Gastrocnemius medialis (tissue), 4 donors: ENCODE measurements at regions not wholly inside any gene's neighbourhood (a gene's known extent, or its start where the extent isn't known, plus 50 kb on each side); places are given as distances from the start of the nearest gene placed in this dataset.

Experiments used
- ATAC-seq, 2 donors: fragments of 150-250 bp; one replicate each; pipeline ENCODE4 v1.9.1; 2016
- DNase-seq, 2 donors: peaks; one replicate each; pipeline ENCODE4 v3.0.0-alpha.2; 2019
- H3K27ac ChIP-seq, 4 donors: fragments of 200-600 bp; sonication (generic); 1 replicate in 1 of 4; 2 replicates in 3 of 4; pipeline ENCODE4 v1.5.1; 2016 to 2018; ENCODE audit warnings: mild to moderate bottlenecking in 2 of 4, moderate library complexity in 1 of 4
- H3K27me3 ChIP-seq, 3 donors: fragments of 200-600 bp; sonication (generic) in 2 of 3; 1 replicate in 1 of 3; 2 replicates in 2 of 3; pipeline versions ENCODE4 v1.5.1 to v1.6.0; 2016 to 2019; ENCODE audit warnings: mild to moderate bottlenecking in 1 of 3, moderate library complexity in 1 of 3
- H3K36me3 ChIP-seq, 2 donors: fragments of 200-600 bp; sonication (generic) in 1 of 2; one replicate each; pipeline ENCODE4 v1.5.1; 2017 to 2018
- H3K4me1 ChIP-seq, 2 donors: fragments of 200-600 bp; sonication (generic) in 1 of 2; one replicate each; pipeline ENCODE4 v1.5.1; 2016 to 2017; ENCODE audit warnings: mild to moderate bottlenecking in 2 of 2
- H3K4me3 ChIP-seq, 4 donors: fragments of 200-600 bp; sonication (generic) in 3 of 4; 1 replicate in 1 of 4; 2 replicates in 3 of 4; pipeline ENCODE4 v1.5.1; 2016 to 2019; ENCODE audit warnings: mild to moderate bottlenecking in 2 of 4
- H3K9me3 ChIP-seq, 3 donors: fragments of 200-600 bp; sonication (generic) in 2 of 3; 1 replicate in 1 of 3; 2 replicates in 2 of 3; pipeline ENCODE4 v1.5.1; 2016 to 2019
- CTCF ChIP-seq, 5 experiments: fragments of 450-650 bp in 3 of 5; fragments of 200-600 bp in 2 of 5; sonication (generic) in 2 of 5; IDR thresholded peaks in 4 of 5; conservative IDR thresholded peaks in 1 of 5; 1 replicate in 4 of 5; 2 replicates in 1 of 5; pipeline ENCODE4 v1.5.1; 2016 to 2019; ENCODE audit warnings: antibody characterized with exemption in 5 of 5, mild to moderate bottlenecking in 3 of 5, moderate library complexity in 3 of 5
- POLR2A ChIP-seq, 2 donors: fragments of 450-650 bp; IDR thresholded peaks; one replicate each; pipeline ENCODE4 v1.6.1; 2017; ENCODE audit warnings: antibody characterized with exemption in 2 of 2, mild to moderate bottlenecking in 2 of 2, moderate library complexity in 2 of 2
- in situ Hi-C, 4 donors: fragments of 200-750 bp; cut with MboI; loops; one replicate each; pipeline versions ENCODE4 v1.15.0 to v1.8.0; 2017; ENCODE audit warnings: low sequenced_read_pairs in 4 of 4
- intact Hi-C: fragments of 100-400 bp; cut with DNase I; formaldehyde crosslinking; loops from one replicate; pipeline ENCODE4 v1.15.1; 2023; ENCODE audit warnings: low total_unique reads

- Histone ChIP-seq H3K4me1 (no peaks in the 10 kb centered on the region), H3K9me3 (no peaks in the 10 kb centered on the region), H3K27me3 (no peaks in the 10 kb centered on the region), H3K27ac (no peak overlapping the region), H3K36me3 (no peaks in the 10 kb centered on the region), H3K4me3 (no peak overlapping the region)
- no peak for TF ChIP-seq POLR2A (IDR thresholded peaks at IDR 0.05)
- no peak for TF ChIP-seq CTCF (IDR thresholded peaks at IDR 0.05 in 4 of 5, conservative IDR thresholded peaks at IDR 0.05 in 1 of 5)
- no peak for ATAC-seq
- in situ Hi-C loops: no loop called here
- DNase-seq: no peak
- intact Hi-C loops: no loop called here
Measured at GRCh38 chr5:60445427-60445826, 254.5 kb downstream of the DEPDC1B start.

GRCh38 chr5:60444661-60445360 is 255.2 kb downstream of the DEPDC1B start:
- DNase-seq (no peak), ATAC-seq (no peak)
- H3K4me3 ChIP-seq: no peak overlapping the region
- H3K9me3 ChIP-seq: no peaks in the 10 kb centered on the region
- in situ Hi-C loops: no loop called here
- H3K27me3 ChIP-seq: no peaks in the 10 kb centered on the region
- H3K27ac ChIP-seq: no peak overlapping the region
- no peaks in the 10 kb centered on the region for H3K36me3 ChIP-seq
- TF ChIP-seq POLR2A (IDR thresholded peaks at IDR 0.05): no peak
- TF ChIP-seq CTCF (IDR thresholded peaks at IDR 0.05 in 4 of 5, conservative IDR thresholded peaks at IDR 0.05 in 1 of 5): no peak
- intact Hi-C loops: no loop called here
- no peaks in the 10 kb centered on the region for H3K4me1 ChIP-seq

- Histone ChIP-seq H3K36me3 (no peaks in the 10 kb centered on the region), H3K9me3 (no peaks in the 10 kb centered on the region), H3K27me3 (no peaks in the 10 kb centered on the region), H3K4me3 (no peak overlapping the region), H3K27ac (no peak overlapping the region), H3K4me1 (no peaks in the 10 kb centered on the region)
- in situ Hi-C loops (no loop called here), intact Hi-C loops (no loop called here)
- ATAC-seq (no peak), DNase-seq (no peak)
- TF ChIP-seq POLR2A (IDR thresholded peaks at IDR 0.05) (no peak), CTCF (IDR thresholded peaks at IDR 0.05 in 4 of 5, conservative IDR thresholded peaks at IDR 0.05 in 1 of 5) (no peak)
Measured at GRCh38 chr5:60439552-60439951, 260.4 kb downstream of the DEPDC1B start.

GRCh38 chr5:60437308-60437707 is 262.7 kb downstream of the DEPDC1B start:
- no peak for ATAC-seq
- Histone ChIP-seq H3K27me3 (no peaks in the 10 kb centered on the region), H3K27ac (no peak overlapping the region), H3K36me3 (no peaks in the 10 kb centered on the region), H3K4me1 (no peaks in the 10 kb centered on the region), H3K4me3 (no peak overlapping the region), H3K9me3 (no peaks in the 10 kb centered on the region)
- no peak for DNase-seq
- intact Hi-C loops: no loop called here
- in situ Hi-C loops: no loop called here
- TF ChIP-seq POLR2A (IDR thresholded peaks at IDR 0.05) (no peak), CTCF (IDR thresholded peaks at IDR 0.05 in 4 of 5, conservative IDR thresholded peaks at IDR 0.05 in 1 of 5) (no peak)

- no peak for TF ChIP-seq CTCF (IDR thresholded peaks at IDR 0.05 in 4 of 5, conservative IDR thresholded peaks at IDR 0.05 in 1 of 5)
- no peaks in the 10 kb centered on the region for H3K27me3 ChIP-seq
- H3K36me3 ChIP-seq: no peaks in the 10 kb centered on the region
- H3K27ac ChIP-seq: no peak overlapping the region
- DNase-seq (no peak), ATAC-seq (no peak)
- no peak overlapping the region for H3K4me3 ChIP-seq
- H3K9me3 ChIP-seq: no peaks in the 10 kb centered on the region
- no peaks in the 10 kb centered on the region for H3K4me1 ChIP-seq
- in situ Hi-C loops (no loop called here), intact Hi-C loops (no loop called here)
Measured at GRCh38 chr5:60436518-60436917, 263.4 kb downstream of the DEPDC1B start.
